Cardiac muscle cell (in vitro differentiated cells and primary cell): ENCODE measurements at regions not wholly inside any gene's neighbourhood (a gene's known extent, or its start where the extent isn't known, plus 50 kb on each side); places are given as distances from the start of the nearest gene placed in this dataset.

ENCODE experiments used
- DNase-seq, 2 donors: peaks; one replicate each; pipeline versions ENCODE4 v3.0.0 to v3.0.0-alpha.2; 2010 to 2017; ENCODE audit warnings: low read depth in 1 of 2, low spot score in 1 of 2
- H3K27ac ChIP-seq: fragments of 200-600 bp; sonication (generic); 2 replicates; pipeline ENCODE4 v1.5.1; 2016
- H3K27me3 ChIP-seq: fragments of 200-600 bp; sonication (generic); 2 replicates; pipeline ENCODE4 v1.6.0; 2016; ENCODE audit warnings: control low read depth
- H3K36me3 ChIP-seq: fragments of 200-600 bp; sonication (generic); 2 replicates; pipeline ENCODE4 v1.5.1; 2016; ENCODE audit warnings: control low read depth
- H3K4me1 ChIP-seq: fragments of 200-600 bp; sonication (generic); 2 replicates; pipeline ENCODE4 v1.8.1; 2017; ENCODE audit warnings: low read depth, mild to moderate bottlenecking, mixed run types
- H3K4me3 ChIP-seq: fragments of 200-600 bp; sonication (generic); 2 replicates; pipeline ENCODE4 v1.5.1; 2016; ENCODE audit warnings: mild to moderate bottlenecking
- H3K9me3 ChIP-seq: fragments of 200-600 bp; sonication (generic); 2 replicates; pipeline ENCODE4 v1.5.1; 2017; ENCODE audit warnings: low read depth, mild to moderate bottlenecking, control low read depth
- CTCF ChIP-seq: IDR thresholded peaks from 2 replicates; pipeline ENCODE4 v1.5.1; 2012; ENCODE audit warnings: low read depth, mild to moderate bottlenecking, low read length

- Histone ChIP-seq H3K4me1 (no peaks in the 10 kb centered on the region), H3K27ac (no peak overlapping the region), H3K4me3 (no peak overlapping the region), H3K27me3 (no peaks in the 10 kb centered on the region), H3K36me3 (no peaks in the 10 kb centered on the region), H3K9me3 (no peaks in the 10 kb centered on the region)
- no peak for DNase-seq
- no peak for TF ChIP-seq CTCF
Measured at GRCh38 chr1:241411056-241411775, 54.2 kb upstream of the RGS7 start.

GRCh38 chr1:241408170-241408569, 51.2 kb upstream of the RGS7 start:
- Histone ChIP-seq H3K4me3 (no peak overlapping the region), H3K36me3 (no peaks in the 10 kb centered on the region), H3K4me1 (no peaks in the 10 kb centered on the region), H3K27me3 (no peaks in the 10 kb centered on the region), H3K9me3 (no peaks in the 10 kb centered on the region), H3K27ac (no peak overlapping the region)
- no peak for TF ChIP-seq CTCF
- DNase-seq, result peak in 1 of 2 donors; percentile 23
